CD14-positive monocyte (primary cell): ENCODE measurements at regions not wholly inside any gene's neighbourhood (a gene's known extent, or its start where the extent isn't known, plus 50 kb on each side); places are given as distances from the start of the nearest gene placed in this dataset.

Experiments
- DNase-seq, 3 donors: peaks; one replicate each; pipeline ENCODE4 v3.0.0-alpha.2; 2011 to 2022
- H2AFZ ChIP-seq: 2 replicates; pipeline ENCODE4 v1.6.0; 2012; ENCODE audit warnings: mild to moderate bottlenecking, low read depth, low read length, inconsistent platforms; ENCODE audit not compliant: insufficient read depth, poor library complexity, severe bottlenecking
- H3K27ac ChIP-seq, 2 donors: 1 replicate in 1 of 2; 2 replicates in 1 of 2; pipeline ENCODE4 v1.5.1; 2012 to 2013; ENCODE audit warnings: low read length in 2 of 2, control low read depth in 1 of 2, inconsistent platforms in 1 of 2, low read depth in 1 of 2, mild to moderate bottlenecking in 1 of 2
- H3K27me3 ChIP-seq, 2 donors: one replicate each; pipeline versions ENCODE4 v1.6.0 to v1.6.1; 2011 to 2013; ENCODE audit warnings: low read length in 2 of 2; ENCODE audit not compliant: control insufficient read depth in 2 of 2, insufficient read depth in 2 of 2
- H3K36me3 ChIP-seq, 2 donors: replicated peaks in 1 of 2; 1 replicate in 1 of 2; 2 replicates in 1 of 2; pipeline versions ENCODE4 v1.5.1 to v1.6.1; 2012 to 2013; ENCODE audit warnings: low read length in 2 of 2, control low read depth in 1 of 2, inconsistent platforms in 1 of 2, mild to moderate bottlenecking in 1 of 2; ENCODE audit not compliant: insufficient read depth in 2 of 2, control insufficient read depth in 1 of 2
- H3K4me1 ChIP-seq, 2 donors: 1 replicate in 1 of 2; 2 replicates in 1 of 2; pipeline versions ENCODE4 v1.5.1 to v1.6.1; 2012 to 2013; ENCODE audit warnings: low read length in 2 of 2, control low read depth in 1 of 2, inconsistent platforms in 1 of 2, mild to moderate bottlenecking in 1 of 2, moderate library complexity in 1 of 2; ENCODE audit not compliant: insufficient read depth in 2 of 2, control insufficient read depth in 1 of 2
- H3K4me2 ChIP-seq: replicated peaks from 2 replicates; pipeline ENCODE3; 2012; ENCODE audit warnings: low read length, moderate library complexity, mild to moderate bottlenecking; ENCODE audit not compliant: poor library complexity, severe bottlenecking; ENCODE audit errors: extremely low read depth
- H3K4me3 ChIP-seq, 3 experiments: fragments of 200-600 bp in 1 of 3; sonication (generic) in 1 of 3; replicated peaks in 1 of 3; 1 replicate in 2 of 3; 2 replicates in 1 of 3; pipeline ENCODE4 v1.5.1; 2011 to 2013; ENCODE audit warnings: low read length in 3 of 3, mild to moderate bottlenecking in 3 of 3, control low read depth in 2 of 3, low read depth in 2 of 3, inconsistent platforms in 1 of 3, moderate library complexity in 1 of 3
- H3K79me2 ChIP-seq: 2 replicates; pipeline ENCODE4 v1.6.0; 2012; ENCODE audit warnings: mild to moderate bottlenecking, control low read depth, inconsistent platforms, low read length, moderate library complexity; ENCODE audit not compliant: insufficient read depth
- H3K9ac ChIP-seq: 2 replicates; pipeline ENCODE4 v1.6.0; 2017; ENCODE audit warnings: low read length, mild to moderate bottlenecking; ENCODE audit not compliant: insufficient read depth, poor library complexity, severe bottlenecking
- H3K9me3 ChIP-seq, 2 donors: replicated peaks in 1 of 2; 1 replicate in 1 of 2; 2 replicates in 1 of 2; pipeline versions ENCODE4 v1.5.1 to v1.6.1; 2012 to 2013; ENCODE audit warnings: low read length in 2 of 2, control low read depth in 1 of 2; ENCODE audit not compliant: control insufficient read depth in 1 of 2, insufficient read depth in 1 of 2
- H4K20me1 ChIP-seq: 2 replicates; pipeline ENCODE4 v1.6.0; 2012; ENCODE audit warnings: mild to moderate bottlenecking, low read length, control low read depth, moderate library complexity; ENCODE audit not compliant: insufficient read depth
- H3K27ac Mint-ChIP-seq, 7 donors: one replicate each; pipeline ENCODE4 v1.8.0; 2020; ENCODE audit warnings: mild to moderate bottlenecking in 7 of 7, mixed read lengths in 7 of 7, moderate library complexity in 6 of 7, inconsistent platforms in 2 of 7
- H3K27me3 Mint-ChIP-seq, 3 donors: one replicate each; pipeline ENCODE4 v1.8.0; 2021 to 2022; ENCODE audit warnings: low read depth in 3 of 3, mild to moderate bottlenecking in 3 of 3, mixed read lengths in 3 of 3, moderate library complexity in 3 of 3, inconsistent platforms in 1 of 3
- H3K36me3 Mint-ChIP-seq, 2 donors: one replicate each; pipeline ENCODE4 v1.8.0; 2020; ENCODE audit warnings: mixed read lengths in 2 of 2, inconsistent platforms in 1 of 2, mild to moderate bottlenecking in 1 of 2
- H3K4me1 Mint-ChIP-seq: one replicate; pipeline ENCODE4 v1.8.0; 2020; ENCODE audit warnings: mild to moderate bottlenecking, mixed read lengths
- H3K4me3 Mint-ChIP-seq, 2 donors: one replicate each; pipeline ENCODE4 v1.8.0; 2020; ENCODE audit warnings: mild to moderate bottlenecking in 2 of 2, mixed read lengths in 2 of 2, moderate library complexity in 1 of 2
- H3K9me3 Mint-ChIP-seq, 7 donors: one replicate each; pipeline ENCODE4 v1.8.0; 2020 to 2022; ENCODE audit warnings: mixed read lengths in 7 of 7, mild to moderate bottlenecking in 6 of 7, moderate library complexity in 6 of 7, inconsistent platforms in 2 of 7
- CTCF ChIP-seq: fragments of 200-600 bp; IDR thresholded peaks from one replicate; pipeline ENCODE4 v1.8.0; 2022; ENCODE audit warnings: antibody characterized with exemption, mild to moderate bottlenecking
- WGBS: methylation state at CpG from one replicate; pipeline ENCODE4 v1.1.5; 2013; ENCODE audit warnings: missing lambda C conversion rate; ENCODE audit not compliant: insufficient coverage; 5-methylcytosine and 5-hydroxymethylcytosine counted together
- intact Hi-C, 2 donors: fragments of 100-400 bp; cut with micrococcal nuclease; formaldehyde crosslinking; loops; one replicate each; pipeline versions ENCODE4 v1.15.0 to v1.15.1; 2023

GRCh38 chr13:59263531-59263930, 900.2 kb downstream of the DIAPH3 start:
- Mint-ChIP-seq H3K4me1 (no peaks in the 10 kb centered on the region), H3K9me3 (peaks cover 0 to 5% (median 0%) of the 10 kb centered on the region in 7 donors), H3K4me3 (no peak overlapping the region), H3K27me3 (no peaks in the 10 kb centered on the region), H3K36me3 (no peaks in the 10 kb centered on the region), H3K27ac (no peak overlapping the region)
- Histone ChIP-seq H3K9me3 (no peaks in the 10 kb centered on the region), H4K20me1 (no peaks in the 10 kb centered on the region), H3K27ac (no peak overlapping the region), H3K4me3 (no peak overlapping the region), H3K36me3 (no peaks in the 10 kb centered on the region), H3K9ac (no peak overlapping the region), H3K4me2 (no peak overlapping the region), H3K4me1 (no peaks in the 10 kb centered on the region), H3K27me3 (no peaks in the 10 kb centered on the region), H2AFZ (no peak overlapping the region), H3K79me2 (no peaks in the 10 kb centered on the region)
- DNase-seq: no peak
- intact Hi-C loops: no loop called here
- no peak for TF ChIP-seq CTCF

GRCh38 chr13:59266478-59267063, 897.2 kb downstream of the DIAPH3 start:
- Histone ChIP-seq H3K9me3 (no peaks in the 10 kb centered on the region), H4K20me1 (no peaks in the 10 kb centered on the region), H3K27ac (no peak overlapping the region), H3K4me2 (no peak overlapping the region), H3K36me3 (no peaks in the 10 kb centered on the region), H3K4me1 (no peaks in the 10 kb centered on the region), H3K27me3 (no peaks in the 10 kb centered on the region), H3K79me2 (no peaks in the 10 kb centered on the region), H2AFZ (no peak overlapping the region), H3K9ac (no peak overlapping the region), H3K4me3 (no peak overlapping the region)
- no peak for TF ChIP-seq CTCF
- intact Hi-C loops: no loop called here
- no peak overlapping the region for H3K27ac Mint-ChIP-seq
- H3K4me3 Mint-ChIP-seq: no peak overlapping the region
- no peaks in the 10 kb centered on the region for H3K36me3 Mint-ChIP-seq
- WGBS: no CpG with 5 or more reads among the region's 2 CpGs
- H3K9me3 Mint-ChIP-seq: peaks cover 0 to 2% (median 0%) of the 10 kb centered on the region in 7 donors
- H3K27me3 Mint-ChIP-seq: no peaks in the 10 kb centered on the region
- no peaks in the 10 kb centered on the region for H3K4me1 Mint-ChIP-seq
- no peak for DNase-seq
